Hepatocyte (in vitro differentiated cells): ENCODE measurements at regions not wholly inside any gene's neighbourhood (a gene's known extent, or its start where the extent isn't known, plus 50 kb on each side); places are given as distances from the start of the nearest gene placed in this dataset.

Experiments used
- DNase-seq: peaks from one replicate; pipeline ENCODE4 v3.0.0-alpha.2; 2016; ENCODE audit warnings: low spot score
- H2AFZ ChIP-seq: fragments of 200-600 bp; sonication (generic); 2 replicates; pipeline ENCODE4 v1.6.0; 2016; ENCODE audit warnings: antibody characterized with exemption, mild to moderate bottlenecking
- H3K27ac ChIP-seq: fragments of 200-600 bp; sonication (generic); 2 replicates; pipeline ENCODE4 v1.5.1; 2016; ENCODE audit warnings: mild to moderate bottlenecking
- H3K27me3 ChIP-seq: fragments of 200-600 bp; sonication (generic); 2 replicates; pipeline ENCODE4 v1.6.1; 2016
- H3K36me3 ChIP-seq: fragments of 200-600 bp; sonication (generic); replicated peaks from 2 replicates; pipeline ENCODE4 v1.5.1; 2016; ENCODE audit warnings: low read depth; ENCODE audit not compliant: insufficient read depth
- H3K4me1 ChIP-seq: fragments of 200-600 bp; sonication (generic); 2 replicates; pipeline ENCODE4 v1.5.1; 2016; ENCODE audit warnings: mild to moderate bottlenecking, moderate library complexity; ENCODE audit not compliant: insufficient read depth
- H3K4me2 ChIP-seq: fragments of 200-600 bp; sonication (generic); 2 replicates; pipeline ENCODE4 v1.6.0; 2016
- H3K4me3 ChIP-seq: fragments of 200-600 bp; sonication (generic); 2 replicates; pipeline ENCODE4 v1.5.1; 2016; ENCODE audit warnings: mild to moderate bottlenecking
- H3K79me2 ChIP-seq: fragments of 200-600 bp; sonication (generic); 2 replicates; pipeline ENCODE4 v1.6.0; 2017; ENCODE audit warnings: mild to moderate bottlenecking
- H3K9me2 ChIP-seq: fragments of 200-600 bp; sonication (generic); replicated peaks from 2 replicates; pipeline ENCODE4 v1.6.0; 2017; ENCODE audit warnings: mild to moderate bottlenecking; ENCODE audit not compliant: insufficient read depth
- H3K9me3 ChIP-seq: fragments of 200-600 bp; sonication (generic); 2 replicates; pipeline ENCODE4 v1.5.1; 2016; ENCODE audit warnings: low read depth, mild to moderate bottlenecking
- H4K20me1 ChIP-seq: fragments of 200-600 bp; sonication (generic); 2 replicates; pipeline ENCODE4 v1.6.0; 2016; ENCODE audit warnings: mild to moderate bottlenecking; ENCODE audit not compliant: insufficient read depth, poor library complexity, severe bottlenecking
- CTCF ChIP-seq: fragments of 200-600 bp; sonication (generic); IDR thresholded peaks from 2 replicates; pipeline ENCODE4 v1.5.1; 2016; ENCODE audit warnings: antibody characterized with exemption, mild to moderate bottlenecking; ENCODE audit not compliant: poor library complexity
- EZH2 ChIP-seq: fragments of 200-600 bp; sonication (generic); IDR thresholded peaks from 2 replicates; pipeline ENCODE4 v1.6.1; 2016; ENCODE audit warnings: antibody characterized with exemption, mild to moderate bottlenecking, borderline replicate concordance
- EZH2phosphoT487 ChIP-seq: fragments of 200-600 bp; sonication (generic); IDR thresholded peaks from one replicate; pipeline ENCODE4 v1.6.1; 2018; ENCODE audit warnings: antibody characterized with exemption, mild to moderate bottlenecking, low read depth, moderate library complexity; ENCODE audit not compliant: unreplicated experiment, severe bottlenecking
- WGBS: methylation state at CpG from one replicate; pipeline ENCODE4 v1.1.6; 2016; ENCODE audit warnings: low lambda C conversion rate; ENCODE audit errors: missing lambda C conversion rate; 5-methylcytosine and 5-hydroxymethylcytosine counted together

GRCh38 chr3:19013879-19014278 is 134.4 kb upstream of the KCNH8 start:
- no peak overlapping the region for H3K27ac ChIP-seq
- peak; percentile 25 for DNase-seq
- no peaks in the 10 kb centered on the region for H4K20me1 ChIP-seq
- H3K4me2 ChIP-seq: no peak overlapping the region
- H3K79me2 ChIP-seq: no peaks in the 10 kb centered on the region
- TF ChIP-seq EZH2phosphoT487 (no peak), EZH2 (no peak), CTCF (no peak)
- H2AFZ ChIP-seq: no peak overlapping the region
- no peaks in the 10 kb centered on the region for H3K9me3 ChIP-seq
- no peaks in the 10 kb centered on the region for H3K36me3 ChIP-seq
- no peaks in the 10 kb centered on the region for H3K9me2 ChIP-seq
- WGBS: 68% methylated on average over 1 of the region's 1 CpG
- peaks cover 6% of the 10 kb centered on the region for H3K4me1 ChIP-seq
- H3K27me3 ChIP-seq: no peaks in the 10 kb centered on the region
- no peak overlapping the region for H3K4me3 ChIP-seq

DNA sequence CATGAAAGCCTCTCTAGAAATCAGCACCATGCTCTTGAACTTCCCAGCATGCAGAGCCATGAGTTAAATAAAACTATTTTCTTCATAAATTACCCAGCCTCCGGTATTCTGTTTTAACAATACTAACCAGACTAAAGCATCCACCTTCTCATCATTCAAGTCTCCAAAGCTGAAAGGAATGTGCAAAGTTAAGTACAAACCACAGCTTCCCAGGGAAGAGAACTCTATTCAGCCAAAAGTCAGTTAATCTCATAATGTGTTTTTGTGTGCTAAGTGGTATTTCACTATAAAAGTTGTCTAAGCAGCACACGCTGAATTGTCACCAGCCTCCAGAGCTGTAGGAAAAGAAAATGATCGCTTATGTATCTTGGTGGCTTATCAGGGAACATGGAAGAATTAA is 135.5 kb upstream of the KCNH8 start:
- no peaks in the 10 kb centered on the region for H3K27me3 ChIP-seq
- H2AFZ ChIP-seq: no peak overlapping the region
- no peak overlapping the region for H3K27ac ChIP-seq
- 79% methylated on average over 3 of the region's 3 CpGs for WGBS
- TF ChIP-seq EZH2phosphoT487 (no peak), CTCF (no peak), EZH2 (no peak)
- no peaks in the 10 kb centered on the region for H3K9me2 ChIP-seq
- H4K20me1 ChIP-seq: no peaks in the 10 kb centered on the region
- H3K9me3 ChIP-seq: no peaks in the 10 kb centered on the region
- no peaks in the 10 kb centered on the region for H3K36me3 ChIP-seq
- no peaks in the 10 kb centered on the region for H3K79me2 ChIP-seq
- DNase-seq: no peak
- H3K4me3 ChIP-seq: no peak overlapping the region
- no peak overlapping the region for H3K4me2 ChIP-seq
- H3K4me1 ChIP-seq: peaks cover 6% of the 10 kb centered on the region

DNA sequence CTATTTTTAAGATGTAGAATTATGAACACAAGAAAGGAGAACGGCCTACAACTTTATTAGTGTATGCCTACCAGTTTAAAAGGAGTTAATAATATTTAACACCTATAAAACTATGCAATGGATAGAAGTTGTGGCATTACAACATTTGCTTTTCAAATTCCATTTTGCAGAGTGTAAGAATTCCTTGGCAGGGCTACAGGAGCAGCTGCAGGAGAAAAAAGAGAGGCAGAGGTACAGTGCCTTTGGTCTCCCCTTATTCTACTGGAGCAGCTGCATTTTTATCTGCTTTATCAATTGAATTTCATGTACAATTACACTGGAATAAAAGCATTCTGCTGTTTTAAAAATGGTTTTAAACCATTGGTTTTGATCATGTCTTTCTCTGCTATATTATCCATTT is 145.7 kb upstream of the KCNH8 start:
- H3K27ac ChIP-seq: no peak overlapping the region
- DNase-seq: no peak
- WGBS: 61% methylated on average over 1 of the region's 1 CpG
- no peaks in the 10 kb centered on the region for H3K9me2 ChIP-seq
- H3K27me3 ChIP-seq: no peaks in the 10 kb centered on the region
- no peaks in the 10 kb centered on the region for H3K4me1 ChIP-seq
- no peak overlapping the region for H2AFZ ChIP-seq
- H3K4me3 ChIP-seq: no peak overlapping the region
- no peaks in the 10 kb centered on the region for H3K79me2 ChIP-seq
- no peak for TF ChIP-seq EZH2
- no peak for TF ChIP-seq CTCF
- no peak for TF ChIP-seq EZH2phosphoT487
- no peaks in the 10 kb centered on the region for H4K20me1 ChIP-seq
- no peak overlapping the region for H3K4me2 ChIP-seq
- H3K9me3 ChIP-seq: no peaks in the 10 kb centered on the region
- H3K36me3 ChIP-seq: no peaks in the 10 kb centered on the region

- DNase-seq: no peak
- Histone ChIP-seq H2AFZ (no peak overlapping the region), H3K4me2 (no peak overlapping the region), H3K4me1 (no peaks in the 10 kb centered on the region), H3K9me2 (no peaks in the 10 kb centered on the region), H3K27me3 (no peaks in the 10 kb centered on the region), H3K36me3 (no peaks in the 10 kb centered on the region), H3K4me3 (no peak overlapping the region), H4K20me1 (no peaks in the 10 kb centered on the region), H3K9me3 (no peaks in the 10 kb centered on the region), H3K27ac (no peak overlapping the region), H3K79me2 (no peaks in the 10 kb centered on the region)
- 69% methylated on average over 4 of the region's 4 CpGs for WGBS
- TF ChIP-seq EZH2 (no peak), CTCF (no peak), EZH2phosphoT487 (no peak)
Observed at GRCh38 chr3:18998069-18998468, 150.2 kb upstream of the KCNH8 start.
